ENCODE measurements at regions not wholly inside any gene's neighbourhood (a gene's known extent, or its start where the extent isn't known, plus 50 kb on each side); places are given as distances from the start of the nearest gene placed in this dataset.

- DNase-seq, result no peak
Measured at GRCh38 chr1:216847397-216848036, 124.3 kb upstream of the ESRRG start.

GRCh38 chr1:216846339-216846738 lies 123.1 kb upstream of the ESRRG start:
- no peak for DNase-seq

- DNase-seq, result no peak
Measured at GRCh38 chr1:216843409-216843808, 120.2 kb upstream of the ESRRG start.

GRCh38 chr1:216841165-216841564 lies 117.9 kb upstream of the ESRRG start:
- DNase-seq, result no peak

- no peak for DNase-seq
Measured at GRCh38 chr1:216836316-216836715, 113.1 kb upstream of the ESRRG start.

- DNase-seq, result no peak
Measured at GRCh38 chr1:216833509-216833908, 110.3 kb upstream of the ESRRG start.

GRCh38 chr1:216832192-216832591 lies 109.0 kb upstream of the ESRRG start:
- DNase-seq, result no peak

GRCh38 chr1:216830424-216831210 lies 107.4 kb upstream of the ESRRG start:
- DNase-seq, result no peak

GRCh38 chr1:216827251-216827650 lies 104.0 kb upstream of the ESRRG start:
- no peak for DNase-seq

GRCh38 chr1:216826646-216827045 lies 103.4 kb upstream of the ESRRG start:
- DNase-seq, result no peak

- no peak for DNase-seq
Measured at GRCh38 chr1:216826214-216826613, 103.0 kb upstream of the ESRRG start.

GRCh38 chr1:216825557-216825956 lies 102.3 kb upstream of the ESRRG start:
- DNase-seq, result no peak

- DNase-seq, result no peak
Measured at GRCh38 chr1:216824511-216824910, 101.3 kb upstream of the ESRRG start.

GRCh38 chr1:216823731-216824130 lies 100.5 kb upstream of the ESRRG start:
- DNase-seq, result no peak

GRCh38 chr1:216822480-216822879 lies 99.3 kb upstream of the ESRRG start:
- DNase-seq, result no peak

- no peak for DNase-seq
Measured at GRCh38 chr1:216820345-216820744, 97.1 kb upstream of the ESRRG start.

- no peak for DNase-seq
Measured at GRCh38 chr1:216818284-216818683, 95.1 kb upstream of the ESRRG start.

GRCh38 chr1:216815260-216816131 lies 92.3 kb upstream of the ESRRG start:
- DNase-seq, result no peak

GRCh38 chr1:216814576-216815259 lies 91.5 kb upstream of the ESRRG start:
- no peak for DNase-seq

- DNase-seq, result no peak
Measured at GRCh38 chr1:216812966-216813365, 89.7 kb upstream of the ESRRG start.

- DNase-seq, result no peak
Measured at GRCh38 chr1:216809649-216810048, 86.4 kb upstream of the ESRRG start.

GRCh38 chr1:216807696-216808095 lies 84.5 kb upstream of the ESRRG start:
- DNase-seq, result no peak

GRCh38 chr1:216805953-216806352 lies 82.7 kb upstream of the ESRRG start:
- no peak for DNase-seq
